HEK293 (cell line): ENCODE measurements at regions not wholly inside any gene's neighbourhood (a gene's known extent, or its start where the extent isn't known, plus 50 kb on each side); places are given as distances from the start of the nearest gene placed in this dataset.

Experiments used
- CTCF ChIA-PET: fragments of 350-600 bp; formaldehyde crosslinking; extraction: SDS; loops from one replicate; lab custom pipeline; 2021; ENCODE audit warnings: antibody characterized with exemption; lab: Yijun Ruan, JAX
- POLR2A ChIA-PET: fragments of 300-600 bp; formaldehyde crosslinking; extraction: SDS; loops from one replicate; lab custom pipeline; 2020; ENCODE audit warnings: antibody characterized with exemption, inconsistent platforms; lab: Yijun Ruan, JAX
- H3K27ac ChIP-seq: fragments of 200-500 bp; sonication (Bioruptor generic); 2 replicates; pipeline ENCODE4 v1.5.1; 2014; ENCODE audit warnings: low read depth, low read length, control low read depth, inconsistent platforms; ENCODE audit errors: extremely low read depth
- H3K36me3 ChIP-seq, 2 experiments: fragments of 200-500 bp in 1 of 2; sonication (Bioruptor generic) in 1 of 2; 1 replicate in 1 of 2; 2 replicates in 1 of 2; pipeline ENCODE4 v1.5.1; 2014 to 2017; ENCODE audit warnings: inconsistent platforms in 2 of 2, low read length in 2 of 2; ENCODE audit not compliant: control insufficient read depth in 2 of 2, insufficient read depth in 1 of 2
- H3K4me1 ChIP-seq: fragments of 200-500 bp; sonication (Bioruptor generic); 2 replicates; pipeline ENCODE4 v1.5.1; 2014; ENCODE audit warnings: mild to moderate bottlenecking, low read length, inconsistent platforms; ENCODE audit not compliant: control insufficient read depth, insufficient read depth
- H3K4me3 ChIP-seq: 2 replicates; pipeline ENCODE4 v1.5.1; 2011; ENCODE audit warnings: low read depth, mild to moderate bottlenecking, control low read depth, low read length, moderate library complexity
- H3K9me3 ChIP-seq: fragments of 200-500 bp; sonication (Bioruptor generic); 2 replicates; pipeline ENCODE4 v1.5.1; 2014; ENCODE audit warnings: low read depth, low read length, inconsistent platforms; ENCODE audit not compliant: control insufficient read depth, insufficient read depth
- FEZF1 ChIP-seq: fragments of 450-650 bp; formaldehyde crosslinking; IDR thresholded peaks from 2 replicates; pipeline ENCODE4 v1.5.1; 2016; ENCODE audit warnings: missing biosample characterization, missing genetic modification characterization
- KLF1 ChIP-seq: fragments of 450-650 bp; formaldehyde crosslinking; IDR thresholded peaks from 2 replicates; pipeline ENCODE4 v1.5.1; 2016; ENCODE audit warnings: missing biosample characterization, missing genetic modification characterization
- PRDM1 ChIP-seq: fragments of 450-650 bp; formaldehyde crosslinking; IDR thresholded peaks from 2 replicates; pipeline ENCODE4; 2016; ENCODE audit warnings: missing biosample characterization, missing genetic modification characterization
- SALL2 ChIP-seq: fragments of 450-650 bp; formaldehyde crosslinking; IDR thresholded peaks from 2 replicates; pipeline ENCODE4 v1.5.0; 2017; ENCODE audit warnings: missing biosample characterization, mild to moderate bottlenecking, missing genetic modification characterization, borderline replicate concordance
- SCRT1 ChIP-seq: fragments of 450-650 bp; formaldehyde crosslinking; IDR thresholded peaks from 2 replicates; pipeline ENCODE4 v1.5.1; 2016; ENCODE audit warnings: missing biosample characterization, missing genetic modification characterization, borderline replicate concordance
- SP3 ChIP-seq: fragments of 450-650 bp; formaldehyde crosslinking; IDR thresholded peaks from 2 replicates; pipeline ENCODE4 v1.5.1; 2016; ENCODE audit warnings: missing biosample characterization, missing genetic modification characterization
- YY2 ChIP-seq: fragments of 450-650 bp; formaldehyde crosslinking; IDR thresholded peaks from 2 replicates; pipeline ENCODE4 v1.5.1; 2016; ENCODE audit warnings: missing biosample characterization, missing genetic modification characterization
- ZBTB21 ChIP-seq: fragments of 450-650 bp; formaldehyde crosslinking; IDR thresholded peaks from 2 replicates; pipeline ENCODE4 v1.5.1; 2017; ENCODE audit warnings: missing biosample characterization, missing genetic modification characterization
- ZEB2 ChIP-seq: fragments of 450-650 bp; formaldehyde crosslinking; IDR thresholded peaks from 2 replicates; pipeline ENCODE4 v1.5.1; 2016; ENCODE audit warnings: missing biosample characterization, missing genetic modification characterization
- ZNF140 ChIP-seq: fragments of 450-650 bp; formaldehyde crosslinking; IDR thresholded peaks from 2 replicates; pipeline ENCODE4 v1.5.1; 2016; ENCODE audit warnings: missing biosample characterization, missing genetic modification characterization
- ZNF16 ChIP-seq: fragments of 450-650 bp; formaldehyde crosslinking; IDR thresholded peaks from 2 replicates; pipeline ENCODE4 v1.5.1; 2016; ENCODE audit warnings: low read depth, missing biosample characterization, missing genetic modification characterization
- ZNF248 ChIP-seq: fragments of 450-650 bp; formaldehyde crosslinking; IDR thresholded peaks from 2 replicates; pipeline ENCODE4 v1.5.1; 2017; ENCODE audit warnings: missing biosample characterization, missing genetic modification characterization
- ZNF26 ChIP-seq: fragments of 450-650 bp; formaldehyde crosslinking; IDR thresholded peaks from 2 replicates; pipeline ENCODE4 v1.5.1; 2016; ENCODE audit warnings: missing biosample characterization, missing genetic modification characterization
- ZNF324 ChIP-seq: fragments of 450-650 bp; formaldehyde crosslinking; IDR thresholded peaks from 2 replicates; pipeline ENCODE4 v1.5.1; 2016; ENCODE audit warnings: missing biosample characterization, missing genetic modification characterization
- ZNF335 ChIP-seq: fragments of 450-650 bp; formaldehyde crosslinking; conservative IDR thresholded peaks from 2 replicates; pipeline ENCODE4 v1.5.1; 2016; ENCODE audit warnings: missing biosample characterization, missing genetic modification characterization
- ZNF354C ChIP-seq: fragments of 450-650 bp; formaldehyde crosslinking; IDR thresholded peaks from 2 replicates; pipeline ENCODE4 v1.5.1; 2016; ENCODE audit warnings: missing biosample characterization, missing genetic modification characterization, low read depth, borderline replicate concordance
- ZNF433 ChIP-seq: fragments of 450-650 bp; formaldehyde crosslinking; IDR thresholded peaks from 2 replicates; pipeline ENCODE4 v1.5.1; 2016; ENCODE audit warnings: missing biosample characterization, missing genetic modification characterization, low read depth
- ZNF501 ChIP-seq: fragments of 450-650 bp; formaldehyde crosslinking; IDR thresholded peaks from 2 replicates; pipeline ENCODE4 v1.5.1; 2016; ENCODE audit warnings: missing biosample characterization, missing genetic modification characterization
- ZNF560 ChIP-seq: fragments of 450-650 bp; formaldehyde crosslinking; IDR thresholded peaks from 2 replicates; pipeline ENCODE4 v1.5.1; 2017; ENCODE audit warnings: missing biosample characterization, missing genetic modification characterization, borderline replicate concordance
- ZNF585B ChIP-seq: fragments of 450-650 bp; formaldehyde crosslinking; IDR thresholded peaks from 2 replicates; pipeline ENCODE4 v1.5.1; 2016; ENCODE audit warnings: missing biosample characterization, missing genetic modification characterization
- ZNF610 ChIP-seq: fragments of 450-650 bp; formaldehyde crosslinking; IDR thresholded peaks from 2 replicates; pipeline ENCODE4 v1.5.1; 2016; ENCODE audit warnings: missing biosample characterization, missing genetic modification characterization, borderline replicate concordance
- ZNF660 ChIP-seq: fragments of 450-650 bp; IDR thresholded peaks from 2 replicates; pipeline ENCODE4 v1.5.1; 2018; ENCODE audit warnings: missing biosample characterization, mild to moderate bottlenecking, missing genetic modification characterization
- ZNF707 ChIP-seq: fragments of 450-650 bp; formaldehyde crosslinking; IDR thresholded peaks from 2 replicates; pipeline ENCODE4 v1.5.1; 2016; ENCODE audit warnings: missing biosample characterization, missing genetic modification characterization
- ZNF776 ChIP-seq: fragments of 450-650 bp; formaldehyde crosslinking; IDR thresholded peaks from 2 replicates; pipeline ENCODE4 v1.5.0; 2017; ENCODE audit warnings: missing biosample characterization, missing genetic modification characterization, borderline replicate concordance
- ZSCAN16 ChIP-seq: fragments of 450-650 bp; formaldehyde crosslinking; IDR thresholded peaks from 2 replicates; pipeline ENCODE4 v1.5.1; 2016; ENCODE audit warnings: missing biosample characterization, missing genetic modification characterization
- TF ChIP-seq, protein P1 (sequence below): fragments of 450-650 bp; formaldehyde crosslinking; IDR thresholded peaks from 2 replicates; pipeline ENCODE4 v1.5.1; 2016; ENCODE audit warnings: missing biosample characterization, missing genetic modification characterization
- TF ChIP-seq, protein P2 (sequence below): fragments of 450-650 bp; formaldehyde crosslinking; IDR thresholded peaks from 2 replicates; pipeline ENCODE4 v1.5.1; 2016; ENCODE audit warnings: missing biosample characterization, missing genetic modification characterization
- TF ChIP-seq, protein P3 (sequence below): fragments of 450-650 bp; formaldehyde crosslinking; IDR thresholded peaks from 2 replicates; pipeline ENCODE4 v1.5.1; 2016; ENCODE audit warnings: missing biosample characterization, missing genetic modification characterization
- TF ChIP-seq, protein P4 (sequence below): fragments of 450-650 bp; formaldehyde crosslinking; IDR thresholded peaks from 2 replicates; pipeline ENCODE4 v1.5.1; 2017; ENCODE audit warnings: missing biosample characterization, missing genetic modification characterization

DNA sequence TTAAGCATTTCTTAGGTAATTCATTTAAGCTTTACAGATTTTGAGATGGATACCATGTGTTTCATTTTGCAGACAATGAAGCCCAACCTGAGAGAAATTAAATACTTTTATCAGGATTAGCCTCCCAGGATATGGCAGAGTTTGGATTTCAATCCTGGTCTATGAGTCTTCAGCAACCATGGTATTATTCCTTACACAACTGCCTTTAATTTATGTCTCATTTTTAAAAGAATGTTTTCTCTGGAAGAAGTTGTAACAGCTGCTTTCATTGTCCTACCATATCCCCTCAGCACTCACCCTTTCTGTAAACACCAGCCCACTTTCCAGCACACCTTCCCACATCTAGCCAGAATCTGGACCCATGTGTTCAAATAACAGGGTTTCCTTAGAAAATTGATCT lies 863.7 kb upstream of the VRK2 start (continued):
- no peak for TF ChIP-seq ZNF501 (tag by site-specific recombination)
- TF ChIP-seq, protein P1, sequence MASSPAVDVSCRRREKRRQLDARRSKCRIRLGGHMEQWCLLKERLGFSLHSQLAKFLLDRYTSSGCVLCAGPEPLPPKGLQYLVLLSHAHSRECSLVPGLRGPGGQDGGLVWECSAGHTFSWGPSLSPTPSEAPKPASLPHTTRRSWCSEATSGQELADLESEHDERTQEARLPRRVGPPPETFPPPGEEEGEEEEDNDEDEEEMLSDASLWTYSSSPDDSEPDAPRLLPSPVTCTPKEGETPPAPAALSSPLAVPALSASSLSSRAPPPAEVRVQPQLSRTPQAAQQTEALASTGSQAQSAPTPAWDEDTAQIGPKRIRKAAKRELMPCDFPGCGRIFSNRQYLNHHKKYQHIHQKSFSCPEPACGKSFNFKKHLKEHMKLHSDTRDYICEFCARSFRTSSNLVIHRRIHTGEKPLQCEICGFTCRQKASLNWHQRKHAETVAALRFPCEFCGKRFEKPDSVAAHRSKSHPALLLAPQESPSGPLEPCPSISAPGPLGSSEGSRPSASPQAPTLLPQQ (tag by site-specific recombination) = no peak
- no peak for TF ChIP-seq ZNF26
- TF ChIP-seq SALL2 (tag by site-specific recombination) = no peak
- TF ChIP-seq ZNF16 (tag by site-specific recombination) = no peak
- TF ChIP-seq SCRT1 = no peak
- no peak for TF ChIP-seq ZNF776 (tag by site-specific recombination)
- no peak for TF ChIP-seq PRDM1
- TF ChIP-seq ZNF560 (tag by site-specific recombination) = no peak
- TF ChIP-seq ZNF248 = no peak

GRCh38 chr2:57185568-57185967 lies 861.0 kb upstream of the VRK2 start:
- ChIA-PET POLR2A (no interaction called here), CTCF (no interaction called here)
- Histone ChIP-seq H3K36me3 (no peaks in the 10 kb centered on the region), H3K4me3 (no peak overlapping the region), H3K4me1 (no peaks in the 10 kb centered on the region), H3K27ac (no peak overlapping the region), H3K9me3 (no peaks in the 10 kb centered on the region)
- no peak for TF ChIP-seq KLF1 (tag by site-specific recombination)
- no peak for TF ChIP-seq ZNF585B (tag by site-specific recombination)
- TF ChIP-seq SP3 = no peak
- TF ChIP-seq ZNF354C (tag by site-specific recombination) = no peak
- TF ChIP-seq ZNF610 = no peak
- no peak for TF ChIP-seq ZSCAN16 (tag by site-specific recombination)

- POLR2A ChIA-PET = no interaction called here
- no peak overlapping the region for H3K27ac ChIP-seq
- no peaks in the 10 kb centered on the region for H3K9me3 ChIP-seq
- H3K4me3 ChIP-seq = no peak overlapping the region
- H3K36me3 ChIP-seq = no peaks in the 10 kb centered on the region
- CTCF ChIA-PET = no interaction called here
- no peaks in the 10 kb centered on the region for H3K4me1 ChIP-seq
- TF ChIP-seq YY2 (tag by site-specific recombination) (no peak), FEZF1 (tag by site-specific recombination) (no peak), ZNF660 (tag by site-specific recombination) (no peak), ZNF707 (tag by site-specific recombination) (no peak), ZNF585B (tag by site-specific recombination) (no peak), ZNF335 (tag by site-specific recombination) (no peak), SALL2 (tag by site-specific recombination) (no peak), ZNF433 (no peak), ZNF560 (tag by site-specific recombination) (no peak), ZNF324 (tag by site-specific recombination) (no peak), ZBTB21 (tag by site-specific recombination) (no peak), ZNF140 (tag by site-specific recombination) (no peak), ZEB2 (tag by site-specific recombination) (no peak)
- TF ChIP-seq, protein P2, sequence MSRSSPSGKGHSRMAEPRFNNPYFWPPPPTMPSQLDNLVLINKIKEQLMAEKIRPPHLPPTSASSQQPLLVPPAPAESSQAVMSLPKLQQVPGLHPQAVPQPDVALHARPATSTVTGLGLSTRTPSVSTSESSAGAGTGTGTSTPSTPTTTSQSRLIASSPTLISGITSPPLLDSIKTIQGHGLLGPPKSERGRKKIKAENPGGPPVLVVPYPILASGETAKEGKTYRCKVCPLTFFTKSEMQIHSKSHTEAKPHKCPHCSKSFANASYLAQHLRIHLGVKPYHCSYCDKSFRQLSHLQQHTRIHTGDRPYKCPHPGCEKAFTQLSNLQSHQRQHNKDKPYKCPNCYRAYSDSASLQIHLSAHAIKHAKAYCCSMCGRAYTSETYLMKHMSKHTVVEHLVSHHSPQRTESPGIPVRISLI = no peak
- TF ChIP-seq, protein P3, sequence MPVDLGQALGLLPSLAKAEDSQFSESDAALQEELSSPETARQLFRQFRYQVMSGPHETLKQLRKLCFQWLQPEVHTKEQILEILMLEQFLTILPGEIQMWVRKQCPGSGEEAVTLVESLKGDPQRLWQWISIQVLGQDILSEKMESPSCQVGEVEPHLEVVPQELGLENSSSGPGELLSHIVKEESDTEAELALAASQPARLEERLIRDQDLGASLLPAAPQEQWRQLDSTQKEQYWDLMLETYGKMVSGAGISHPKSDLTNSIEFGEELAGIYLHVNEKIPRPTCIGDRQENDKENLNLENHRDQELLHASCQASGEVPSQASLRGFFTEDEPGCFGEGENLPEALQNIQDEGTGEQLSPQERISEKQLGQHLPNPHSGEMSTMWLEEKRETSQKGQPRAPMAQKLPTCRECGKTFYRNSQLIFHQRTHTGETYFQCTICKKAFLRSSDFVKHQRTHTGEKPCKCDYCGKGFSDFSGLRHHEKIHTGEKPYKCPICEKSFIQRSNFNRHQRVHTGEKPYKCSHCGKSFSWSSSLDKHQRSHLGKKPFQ (tag by site-specific recombination) = no peak
- TF ChIP-seq, protein P4, sequence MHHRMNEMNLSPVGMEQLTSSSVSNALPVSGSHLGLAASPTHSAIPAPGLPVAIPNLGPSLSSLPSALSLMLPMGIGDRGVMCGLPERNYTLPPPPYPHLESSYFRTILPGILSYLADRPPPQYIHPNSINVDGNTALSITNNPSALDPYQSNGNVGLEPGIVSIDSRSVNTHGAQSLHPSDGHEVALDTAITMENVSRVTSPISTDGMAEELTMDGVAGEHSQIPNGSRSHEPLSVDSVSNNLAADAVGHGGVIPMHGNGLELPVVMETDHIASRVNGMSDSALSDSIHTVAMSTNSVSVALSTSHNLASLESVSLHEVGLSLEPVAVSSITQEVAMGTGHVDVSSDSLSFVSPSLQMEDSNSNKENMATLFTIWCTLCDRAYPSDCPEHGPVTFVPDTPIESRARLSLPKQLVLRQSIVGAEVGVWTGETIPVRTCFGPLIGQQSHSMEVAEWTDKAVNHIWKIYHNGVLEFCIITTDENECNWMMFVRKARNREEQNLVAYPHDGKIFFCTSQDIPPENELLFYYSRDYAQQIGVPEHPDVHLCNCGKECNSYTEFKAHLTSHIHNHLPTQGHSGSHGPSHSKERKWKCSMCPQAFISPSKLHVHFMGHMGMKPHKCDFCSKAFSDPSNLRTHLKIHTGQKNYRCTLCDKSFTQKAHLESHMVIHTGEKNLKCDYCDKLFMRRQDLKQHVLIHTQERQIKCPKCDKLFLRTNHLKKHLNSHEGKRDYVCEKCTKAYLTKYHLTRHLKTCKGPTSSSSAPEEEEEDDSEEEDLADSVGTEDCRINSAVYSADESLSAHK (tag by site-specific recombination) = no peak
These were observed 856.6 kb upstream of the VRK2 start for GRCh38 chr2:57190007-57190406.
